ENCODE measurements at regions not wholly inside any gene's neighbourhood (a gene's known extent, or its start where the extent isn't known, plus 50 kb on each side); places are given as distances from the start of the nearest gene placed in this dataset.

GRCh38 chr13:71055047-71055446, 812.0 kb downstream of the DACH1 start:
- TF ChIP-seq POLR2A (IDR thresholded peaks at IDR 0.05; ENCODE audit: low read length) (no peak), GATA1 (IDR thresholded peaks at IDR 0.05; ENCODE audit: low read depth, low read length) (no peak)
- no peak for DNase-seq

- no peak for DNase-seq
- TF ChIP-seq GATA1 (IDR thresholded peaks at IDR 0.05; ENCODE audit: low read depth, low read length) = no peak
- no peak for TF ChIP-seq POLR2A (IDR thresholded peaks at IDR 0.05; ENCODE audit: low read length)
Observed at GRCh38 chr13:71054358-71054757, 812.6 kb downstream of the DACH1 start.

- no peak for DNase-seq
- no peak for TF ChIP-seq GATA1 (IDR thresholded peaks at IDR 0.05; ENCODE audit: low read depth, low read length)
- TF ChIP-seq POLR2A (IDR thresholded peaks at IDR 0.05; ENCODE audit: low read length) = no peak
Observed at GRCh38 chr13:71051573-71051972, 815.4 kb downstream of the DACH1 start.

- TF ChIP-seq POLR2A (IDR thresholded peaks at IDR 0.05; ENCODE audit: low read length) = no peak
Observed at GRCh38 chr13:71046360-71047079, 820.5 kb downstream of the DACH1 start.

GRCh38 chr13:71045101-71045500, 821.9 kb downstream of the DACH1 start:
- no peak for DNase-seq
- TF ChIP-seq GATA1 (IDR thresholded peaks at IDR 0.05; ENCODE audit: low read depth, low read length) (no peak), POLR2A (IDR thresholded peaks at IDR 0.05; ENCODE audit: low read length) (no peak)

More at GRCh38 chr13:71046360-71047079, 820.5 kb downstream of the DACH1 start:
- no peak for DNase-seq

GRCh38 chr13:71039440-71039839, 827.6 kb downstream of the DACH1 start:
- TF ChIP-seq GATA1 (IDR thresholded peaks at IDR 0.05; ENCODE audit: low read depth, low read length) (no peak), POLR2A (IDR thresholded peaks at IDR 0.05; ENCODE audit: low read length) (no peak)

GRCh38 chr13:71034018-71034417, 833.0 kb downstream of the DACH1 start:
- DNase-seq = no peak
- TF ChIP-seq GATA1 (IDR thresholded peaks at IDR 0.05; ENCODE audit: low read depth, low read length) (no peak), POLR2A (IDR thresholded peaks at IDR 0.05; ENCODE audit: low read length) (no peak)

More at GRCh38 chr13:71039440-71039839, 827.6 kb downstream of the DACH1 start:
- no peak for DNase-seq

DNA sequence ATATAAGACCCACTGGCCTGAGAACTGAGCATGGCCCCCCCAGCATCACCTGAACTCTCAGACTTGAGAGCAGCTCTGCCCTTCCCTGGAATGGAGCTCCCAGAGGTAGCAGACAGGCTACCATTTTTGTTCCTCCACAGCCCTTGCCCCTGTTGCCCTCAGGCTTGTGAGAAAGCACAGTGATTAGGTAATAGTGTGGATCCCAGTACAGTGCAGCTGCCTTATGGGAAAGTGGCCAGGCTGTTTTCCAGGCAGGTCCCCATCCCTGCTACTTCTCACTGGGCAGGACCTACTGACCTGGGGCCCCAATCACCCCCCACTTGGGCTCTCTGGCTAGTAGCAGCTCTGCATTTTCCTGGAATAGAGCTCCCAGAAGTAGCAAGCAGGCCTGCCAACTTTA, 834.0 kb downstream of the DACH1 start:
- DNase-seq = no peak
- TF ChIP-seq POLR2A (IDR thresholded peaks at IDR 0.05; ENCODE audit: low read length) (no peak), GATA1 (IDR thresholded peaks at IDR 0.05; ENCODE audit: low read depth, low read length) (no peak)

GRCh38 chr13:71030784-71031183, 836.2 kb downstream of the DACH1 start:
- no peak for DNase-seq
- no peak for TF ChIP-seq POLR2A (IDR thresholded peaks at IDR 0.05; ENCODE audit: low read length)
- TF ChIP-seq GATA1 (IDR thresholded peaks at IDR 0.05; ENCODE audit: low read depth, low read length) = no peak

DNA sequence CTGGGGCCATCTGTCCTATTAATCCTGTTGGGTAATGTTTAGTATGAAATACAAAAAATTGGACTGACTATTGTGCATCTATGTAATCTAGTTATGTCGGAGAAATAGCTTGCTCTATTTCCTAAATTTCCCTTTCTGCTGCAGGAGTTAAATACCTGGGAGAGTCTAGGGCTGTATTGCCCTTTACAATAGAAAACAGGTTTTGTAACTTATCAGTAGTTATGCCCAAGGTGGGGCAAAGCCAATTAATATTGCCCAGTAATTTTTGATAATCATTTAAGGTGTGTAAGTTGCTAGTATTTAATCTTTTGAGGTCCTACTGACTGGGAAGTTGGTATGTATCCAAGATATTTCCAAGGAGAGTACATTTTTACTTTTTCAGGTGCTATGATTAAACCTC, 838.1 kb downstream of the DACH1 start:
- TF ChIP-seq POLR2A (IDR thresholded peaks at IDR 0.05; ENCODE audit: low read length) = no peak
- TF ChIP-seq GATA1 (IDR thresholded peaks at IDR 0.05; ENCODE audit: low read depth, low read length) = no peak
- no peak for DNase-seq

DNA sequence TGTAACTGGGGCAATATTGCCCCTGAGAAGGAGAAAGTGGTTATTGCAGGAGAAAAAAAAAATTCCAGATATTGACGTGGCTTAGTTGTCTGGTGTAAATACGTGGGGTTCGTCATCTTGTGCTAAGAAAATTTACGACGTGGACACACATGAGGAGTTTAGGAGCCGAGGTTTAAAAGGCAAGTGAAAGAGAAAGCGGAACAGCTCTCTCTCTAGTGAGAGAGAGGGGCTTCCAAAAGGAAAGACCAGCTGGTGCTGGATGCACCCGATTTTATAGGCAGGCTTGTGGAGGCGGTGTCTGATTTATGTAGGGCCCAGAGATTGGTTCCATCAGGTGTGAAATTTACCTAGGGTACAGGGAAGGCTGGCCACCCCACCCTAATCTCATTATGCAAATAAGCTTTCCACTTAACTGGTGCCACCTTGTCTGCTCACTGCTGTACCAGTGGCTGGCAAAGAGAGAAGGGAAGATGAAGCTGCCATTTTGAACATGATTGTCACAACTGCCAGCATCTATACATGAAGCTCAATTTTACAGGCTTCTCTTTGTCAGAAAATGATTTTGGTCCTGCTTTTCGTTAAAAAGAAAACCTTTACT, 845.1 kb downstream of the DACH1 start:
- TF ChIP-seq POLR2A (IDR thresholded peaks at IDR 0.05; ENCODE audit: low read length) = no peak
- no peak for TF ChIP-seq GATA1 (IDR thresholded peaks at IDR 0.05; ENCODE audit: low read depth, low read length)

GRCh38 chr13:71018995-71019394, 848.0 kb downstream of the DACH1 start:
- no peak for DNase-seq
- TF ChIP-seq POLR2A (IDR thresholded peaks at IDR 0.05; ENCODE audit: low read length) = no peak
- no peak for TF ChIP-seq GATA1 (IDR thresholded peaks at IDR 0.05; ENCODE audit: low read depth, low read length)

More for the DNA sequence above, 845.1 kb downstream of the DACH1 start:
- no peak for DNase-seq

DNA sequence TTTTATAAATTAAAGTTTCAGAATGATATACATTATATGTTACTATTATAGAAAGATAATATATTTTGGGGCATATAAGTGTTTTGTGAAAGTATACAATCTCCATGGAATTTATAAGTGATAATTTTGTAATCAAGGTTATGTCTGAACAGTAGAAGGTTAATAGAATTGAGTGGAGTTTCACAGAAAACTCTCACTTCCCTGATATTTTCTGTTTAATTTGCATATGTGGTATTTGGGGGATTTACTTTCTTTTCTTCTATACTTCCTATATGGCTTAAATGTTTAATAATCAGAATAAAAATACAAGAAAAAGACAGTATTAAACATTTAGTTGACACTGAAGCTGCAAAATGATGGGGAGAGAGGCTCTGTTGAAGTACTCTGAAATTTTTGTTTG, 848.5 kb downstream of the DACH1 start:
- no peak for TF ChIP-seq GATA1 (IDR thresholded peaks at IDR 0.05; ENCODE audit: low read depth, low read length)
- TF ChIP-seq POLR2A (IDR thresholded peaks at IDR 0.05; ENCODE audit: low read length) = no peak
- DNase-seq = no peak

DNA sequence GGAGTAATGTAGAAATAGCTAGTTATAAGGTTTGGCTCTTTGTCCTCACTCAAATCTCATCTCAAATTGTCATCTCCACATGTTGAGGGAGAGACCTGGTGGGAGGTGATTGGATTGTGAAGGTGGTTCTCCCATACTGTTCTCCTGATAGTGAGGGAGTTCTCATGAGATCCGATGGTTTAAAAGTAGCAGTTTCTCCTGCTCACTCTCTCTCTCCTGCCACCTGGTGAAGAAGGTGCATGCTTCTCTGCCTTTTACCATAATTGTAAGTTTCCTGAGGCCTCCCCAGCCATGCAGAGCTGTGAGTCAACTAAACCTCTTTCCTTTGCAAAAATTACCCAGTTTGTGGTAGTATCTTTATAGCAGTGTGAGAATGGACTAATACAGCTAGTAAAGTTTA, 849.4 kb downstream of the DACH1 start:
- no peak for DNase-seq
- TF ChIP-seq POLR2A (IDR thresholded peaks at IDR 0.05; ENCODE audit: low read length) (no peak), GATA1 (IDR thresholded peaks at IDR 0.05; ENCODE audit: low read depth, low read length) (no peak)

GRCh38 chr13:71015516-71015915, 851.5 kb downstream of the DACH1 start:
- TF ChIP-seq GATA1 (IDR thresholded peaks at IDR 0.05; ENCODE audit: low read depth, low read length) (no peak), POLR2A (IDR thresholded peaks at IDR 0.05; ENCODE audit: low read length) (no peak)
- DNase-seq = no peak

Data from erythroblast (primary cell).